ENCODE measurements at regions not wholly inside any gene's neighbourhood (a gene's known extent, or its start where the extent isn't known, plus 50 kb on each side); places are given as distances from the start of the nearest gene placed in this dataset.
"Not testable (repeated sequence)": the region's sequence is repeated elsewhere in the genome, so short reads cannot be mapped to it uniquely, and the experiment has no call there.

- no peak for DNase-seq
These were observed 128.4 kb upstream of the SOD1 start for GRCh38 chr21:31530897-31531705.

DNA sequence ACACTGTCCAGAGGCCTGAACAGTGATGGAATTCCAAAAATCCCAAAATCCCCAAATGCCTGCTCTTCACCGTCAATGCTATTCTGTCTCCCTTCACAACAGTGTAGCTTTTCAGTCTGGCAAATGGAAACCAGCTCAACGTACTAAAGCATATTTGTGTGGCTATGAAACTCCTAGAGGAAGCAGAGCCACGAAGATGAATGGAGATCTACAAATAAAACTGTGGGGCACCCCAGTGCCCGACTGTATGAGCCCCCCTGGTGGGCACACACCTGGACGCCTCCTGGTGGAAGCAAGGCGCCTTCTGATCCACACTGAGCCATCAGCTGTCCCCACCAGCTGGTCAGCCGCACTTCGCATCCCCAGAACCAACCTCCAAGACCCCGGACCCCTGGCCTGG, 129.1 kb upstream of the SOD1 start:
- no peak for DNase-seq

DNA sequence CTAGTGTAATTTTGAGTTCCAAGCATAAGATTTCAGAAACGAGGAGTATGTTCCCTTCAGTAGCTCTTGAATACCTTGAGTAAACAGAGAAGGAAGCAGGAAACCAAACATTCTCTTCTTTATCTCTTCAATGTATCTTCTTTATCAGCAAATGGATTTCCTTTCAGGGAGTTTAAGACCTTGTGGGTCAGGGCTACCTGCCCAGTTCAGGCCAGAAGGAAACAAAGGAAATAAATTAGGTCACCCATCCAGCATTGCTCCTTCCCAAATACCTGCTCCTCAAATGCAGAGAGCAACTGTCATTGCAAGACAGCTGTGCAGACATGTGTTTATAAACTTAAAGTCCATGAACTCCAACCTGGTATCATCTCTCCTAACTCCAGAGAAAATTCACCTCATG, 130.1 kb upstream of the SOD1 start:
- no peak for DNase-seq

DNA sequence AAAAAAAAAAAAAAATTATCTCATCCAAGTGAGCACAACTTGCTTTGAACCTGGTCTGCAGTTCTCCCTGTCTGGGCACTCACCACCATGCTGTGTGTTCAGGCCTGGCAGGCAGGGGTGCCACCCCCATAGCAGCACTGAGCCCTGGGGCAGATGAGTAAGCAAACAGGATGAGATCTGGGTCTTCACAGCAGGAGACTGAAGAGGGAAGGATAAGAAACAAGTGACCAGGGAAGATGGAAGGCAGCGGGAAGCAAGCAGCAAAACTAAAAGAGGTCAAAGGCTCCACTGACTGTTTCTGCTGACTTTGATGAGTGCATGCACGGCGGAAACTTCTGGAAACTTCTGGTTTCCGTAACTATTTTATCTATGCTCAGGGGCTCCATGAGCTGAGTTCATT, 133.5 kb upstream of the SOD1 start:
- no peak for DNase-seq

GRCh38 chr21:31524140-31524539, 135.4 kb upstream of the SOD1 start:
- DNase-seq: no peak

DNA sequence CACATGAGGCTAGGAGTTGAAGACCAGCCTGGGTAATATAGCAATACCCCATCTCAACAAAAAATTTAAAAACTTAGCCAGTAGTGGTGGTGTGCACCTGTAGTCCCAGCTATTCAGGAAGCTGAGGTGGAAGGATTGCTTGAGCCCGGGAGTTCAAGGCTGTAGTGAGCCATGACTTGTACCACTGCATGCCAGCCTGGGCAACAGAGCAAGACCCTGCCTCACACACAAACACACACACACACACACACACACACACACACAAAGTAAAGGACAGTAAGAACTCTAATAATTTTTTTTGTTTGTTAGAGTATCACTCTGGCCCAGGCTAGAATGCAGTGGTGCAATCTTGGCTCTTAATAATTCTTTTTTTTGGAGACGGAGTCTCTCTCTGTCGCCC, 138.0 kb upstream of the SOD1 start:
- DNase-seq: no peak

GRCh38 chr21:31520561-31521098, 138.9 kb upstream of the SOD1 start:
- DNase-seq: no peak

DNA sequence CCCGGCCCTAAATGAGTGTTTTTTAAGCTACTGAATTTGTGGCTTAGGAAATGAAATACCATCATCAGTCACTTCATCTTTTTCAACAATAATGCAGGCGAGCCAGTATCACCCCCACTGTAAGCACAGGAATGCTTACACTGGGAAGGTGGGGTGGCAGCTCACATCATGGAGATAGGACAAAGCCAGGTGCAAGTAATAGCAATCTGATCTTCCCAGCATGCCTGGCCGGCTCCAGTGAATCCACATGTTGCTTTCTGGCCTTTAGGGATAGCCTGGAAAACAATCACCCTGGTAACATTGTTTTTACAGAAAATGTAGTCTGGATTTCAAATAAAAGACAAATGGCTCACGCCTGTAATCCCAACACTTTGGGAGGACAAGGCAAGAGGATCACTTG, 140.9 kb upstream of the SOD1 start:
- DNase-seq: no peak

DNA sequence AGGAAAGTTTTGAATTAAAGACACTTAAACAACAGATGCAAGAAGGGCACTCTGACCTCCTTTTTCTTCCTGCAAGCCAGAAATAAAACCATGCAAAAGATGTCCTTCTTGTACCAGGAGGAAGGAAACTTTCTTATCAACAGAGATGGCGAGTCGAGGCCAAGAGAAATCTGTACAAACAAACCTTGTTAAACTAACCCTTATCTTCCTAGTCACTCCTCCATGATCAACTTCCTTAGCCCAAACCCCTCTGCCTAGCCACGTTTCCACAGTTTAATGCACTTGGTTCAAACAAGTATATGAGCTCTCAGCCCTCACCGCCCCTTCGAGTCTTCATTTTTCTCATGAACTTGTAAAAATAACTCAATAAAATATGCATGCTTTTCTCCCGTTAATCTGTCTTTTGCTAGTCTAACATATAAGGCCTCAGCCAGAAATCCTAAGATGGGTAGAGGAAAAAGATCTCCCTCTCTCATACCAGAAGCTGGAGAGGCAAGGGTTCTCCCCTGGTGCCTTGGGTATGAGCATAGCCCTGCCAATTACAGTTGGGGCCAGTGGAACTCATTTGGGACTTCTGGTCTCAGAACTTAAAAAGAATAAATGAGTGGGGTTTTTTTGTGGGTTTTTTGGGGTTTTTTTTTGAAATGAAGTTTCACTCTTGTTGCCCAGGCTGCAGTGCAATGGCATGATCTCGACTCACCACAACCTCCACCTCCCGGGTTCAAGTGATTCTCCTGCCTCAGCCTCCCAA, 141.7 kb upstream of the SOD1 start:
- no peak for DNase-seq

DNA sequence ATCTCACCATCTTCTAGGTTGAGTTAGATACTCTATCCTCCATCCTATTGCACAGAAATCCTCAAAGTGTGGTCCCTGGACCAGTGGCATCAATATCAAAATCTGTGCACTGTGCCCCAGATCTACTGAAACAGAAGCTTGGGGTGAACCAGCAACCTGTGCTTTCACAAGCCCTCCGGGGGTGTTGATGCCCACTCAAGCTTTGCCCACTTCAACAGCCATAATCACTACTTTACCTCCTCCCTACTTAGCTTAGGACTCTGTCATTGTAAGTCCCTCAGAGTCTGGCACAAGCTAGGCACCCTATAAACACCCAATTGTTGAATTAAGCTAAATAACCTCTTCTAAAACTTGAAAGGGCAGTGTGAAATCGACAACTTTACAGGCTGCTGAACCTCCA, 144.2 kb upstream of the SOD1 start:
- DNase-seq: no peak

- no peak for DNase-seq
These were observed 144.9 kb upstream of the SOD1 start for GRCh38 chr21:31514598-31514997.

DNA sequence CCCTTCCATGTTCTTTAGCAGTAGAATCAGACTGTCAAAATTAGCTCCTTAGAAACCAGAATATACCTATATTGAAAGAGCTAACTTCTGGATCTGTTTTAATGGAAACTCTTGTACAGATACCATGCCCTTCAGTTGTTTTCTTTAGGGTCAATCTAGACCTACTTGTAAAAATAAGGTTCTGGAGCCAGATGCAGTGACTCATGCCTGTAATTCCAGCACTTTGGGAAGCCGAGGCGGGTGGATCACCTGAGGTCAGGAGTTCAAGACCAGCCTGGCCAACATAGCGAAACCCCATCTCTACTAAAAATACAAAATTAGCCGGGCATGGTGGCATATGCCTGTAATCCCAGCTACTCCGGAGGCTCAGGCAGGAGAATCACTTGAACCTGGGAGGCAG, 146.0 kb upstream of the SOD1 start:
- not testable (repeated sequence) for DNase-seq

DNA sequence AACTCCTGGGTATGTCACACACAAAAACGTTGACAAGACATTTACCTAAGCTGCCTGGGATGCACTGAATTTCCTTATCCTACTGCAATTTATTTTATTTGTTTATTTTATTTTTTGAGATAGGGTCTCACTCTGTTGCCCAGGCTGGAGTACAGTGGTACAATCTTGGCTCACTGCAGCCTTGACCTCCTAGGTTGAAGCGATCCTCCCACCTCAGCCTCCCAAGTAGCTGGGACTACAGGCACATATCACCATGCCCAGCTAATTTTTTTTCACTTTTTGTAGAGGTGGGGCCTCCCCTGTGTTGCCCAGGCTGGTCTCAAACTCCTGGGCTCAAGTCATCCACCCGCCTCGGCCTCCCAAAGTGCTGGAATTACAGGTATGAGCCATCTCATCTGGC, 147.5 kb upstream of the SOD1 start:
- not testable (repeated sequence) for DNase-seq

DNA sequence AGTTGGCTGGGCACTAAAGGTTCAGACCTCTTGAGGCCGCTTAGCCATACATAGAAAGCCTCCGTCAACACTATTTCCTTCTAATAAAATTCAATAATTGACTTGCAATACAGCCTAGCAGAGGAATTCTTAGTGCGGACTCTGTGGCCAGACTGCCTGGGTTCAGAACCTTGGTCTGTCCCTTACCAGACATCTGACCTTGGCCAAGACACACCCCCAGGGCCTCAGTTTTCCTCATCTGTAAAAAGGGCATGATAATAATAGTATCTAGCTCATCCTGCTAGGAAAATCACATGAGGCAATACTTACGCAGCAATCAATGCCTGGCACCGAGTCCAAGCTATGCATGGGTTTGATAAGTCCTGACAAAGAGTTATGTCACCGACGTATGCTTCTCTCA, 148.2 kb upstream of the SOD1 start:
- no peak for DNase-seq

- no peak for DNase-seq
These were observed 150.1 kb upstream of the SOD1 start for GRCh38 chr21:31509194-31510017.

- no peak for DNase-seq
These were observed 153.5 kb upstream of the SOD1 start for GRCh38 chr21:31505975-31506374.

- DNase-seq: no peak
These were observed 155.6 kb upstream of the SOD1 start for GRCh38 chr21:31503939-31504338.

DNA sequence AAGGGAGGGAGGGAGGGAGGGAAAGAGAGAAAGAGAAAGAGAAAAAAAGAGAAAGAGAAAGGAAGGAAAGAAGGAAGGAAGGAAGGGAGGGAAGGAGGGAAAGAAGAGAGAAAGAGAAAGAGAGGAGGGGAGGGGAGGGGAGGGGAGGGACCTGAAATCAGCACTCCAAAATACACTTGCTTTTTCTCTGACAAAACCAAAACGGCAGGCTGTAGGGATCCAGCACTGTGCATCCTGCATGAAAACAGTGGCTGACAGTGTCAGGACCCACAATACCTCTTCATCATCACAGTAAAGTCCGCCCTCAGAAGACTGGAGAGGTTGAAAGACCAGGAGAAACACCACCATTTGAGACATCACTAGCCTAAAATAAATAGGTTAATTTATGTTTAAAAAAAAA, 156.0 kb upstream of the SOD1 start:
- DNase-seq: no peak

DNA sequence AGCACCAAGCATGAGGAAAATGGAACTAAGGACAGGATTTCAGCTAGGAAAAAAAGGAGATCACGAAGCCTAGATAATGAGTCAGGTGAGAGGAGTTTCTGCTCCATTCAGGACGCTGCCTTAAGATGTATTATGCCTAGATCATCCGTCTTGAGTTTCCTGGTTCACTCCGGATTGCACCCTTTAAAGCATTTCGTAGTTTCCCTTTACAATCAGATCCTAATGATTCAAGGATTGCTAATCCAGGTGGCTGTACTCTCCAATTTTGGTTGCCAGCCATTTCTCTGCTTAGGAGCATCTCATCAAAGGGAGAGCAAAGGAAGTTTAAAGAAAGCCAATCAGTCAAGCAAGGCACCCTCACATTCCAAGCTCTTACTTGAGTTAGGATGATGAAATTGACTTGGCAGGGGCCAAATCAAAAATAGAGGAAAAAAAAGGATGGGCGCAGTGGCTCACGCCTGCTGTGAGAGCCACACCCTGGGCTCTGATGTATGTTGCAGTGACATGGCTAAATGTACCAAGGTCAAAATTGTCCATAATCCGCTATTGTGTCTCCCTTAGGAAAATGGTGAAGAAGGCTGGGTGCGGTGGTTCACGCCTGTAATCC, 156.9 kb upstream of the SOD1 start:
- DNase-seq: no peak

DNA sequence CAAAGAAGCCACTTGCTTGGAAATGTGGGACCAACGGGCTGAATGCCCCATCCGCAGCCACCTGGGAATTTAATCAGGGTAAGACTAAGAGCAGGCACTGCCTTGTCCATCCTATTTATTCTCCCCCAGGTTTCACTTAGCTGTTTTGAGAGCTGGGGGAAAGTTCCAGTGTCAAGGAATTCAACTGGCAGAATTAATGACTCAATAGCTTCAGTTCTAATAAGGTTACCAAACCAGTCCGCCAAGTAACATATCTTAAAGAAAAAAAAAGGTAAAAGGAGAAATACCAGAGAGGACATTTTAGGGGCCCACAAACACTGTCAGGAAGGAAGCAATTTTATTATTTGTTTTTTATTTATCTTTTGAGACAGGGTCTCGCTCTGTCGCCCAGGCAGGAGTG, 157.6 kb upstream of the SOD1 start:
- no peak for DNase-seq

DNA sequence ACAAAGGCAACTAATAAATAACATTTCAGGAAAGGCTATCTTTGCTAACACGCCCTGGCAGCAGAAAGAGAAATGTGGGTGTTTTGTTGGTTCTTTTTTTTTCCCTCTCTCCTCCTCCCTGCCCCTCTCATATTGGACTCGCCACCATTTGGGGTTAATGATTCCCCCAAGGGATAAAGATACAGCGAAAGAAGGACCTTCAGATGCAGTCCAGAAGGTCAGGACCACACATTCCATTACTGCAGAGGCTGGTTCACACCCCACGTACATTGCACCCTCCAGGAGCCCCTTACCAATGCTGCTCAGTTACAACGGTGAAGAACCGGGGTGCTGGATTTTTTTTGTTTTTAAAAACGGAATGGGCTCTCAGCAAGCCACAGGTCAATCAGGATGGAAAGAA, 156.9 kb upstream of the TIAM1 start:
- no peak for DNase-seq

DNA sequence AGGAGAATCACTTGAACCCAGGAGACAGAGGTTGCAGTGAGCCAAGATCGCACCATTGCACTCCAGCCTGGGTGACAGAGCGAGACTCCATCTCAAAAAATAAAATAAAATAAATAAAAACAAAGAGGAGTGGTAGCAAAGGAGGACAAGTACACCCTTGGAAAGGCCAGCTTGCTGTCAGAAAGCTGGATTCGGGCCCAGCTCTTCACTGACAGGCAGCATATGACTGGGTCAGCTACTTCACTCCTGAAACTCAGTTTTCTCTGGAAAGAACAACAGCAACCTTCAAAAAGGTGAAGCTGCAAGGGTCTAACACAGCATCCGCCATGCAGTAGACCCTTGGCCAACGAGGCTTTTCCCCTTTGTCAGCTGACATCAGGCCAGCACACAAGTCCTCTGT, 156.0 kb upstream of the TIAM1 start:
- DNase-seq: no peak

DNA sequence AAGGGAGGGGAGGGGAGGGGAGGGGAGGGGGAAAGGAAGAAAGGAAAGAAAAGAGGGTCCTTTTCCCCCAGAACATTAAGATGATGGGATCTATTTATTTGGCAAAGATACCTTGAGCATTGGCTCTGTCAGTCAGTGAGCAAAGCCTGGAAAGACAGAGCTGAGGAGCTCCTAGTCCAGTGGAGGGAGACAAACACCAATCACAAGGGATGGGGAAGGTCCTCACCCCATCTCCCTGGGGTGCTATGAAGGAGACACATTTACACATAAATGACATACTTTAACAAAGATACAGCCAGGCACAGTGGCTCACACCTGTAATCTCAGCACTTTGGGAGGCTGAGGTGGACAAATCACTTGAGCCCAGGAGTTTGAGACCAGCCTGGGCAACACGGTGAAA, 154.9 kb upstream of the TIAM1 start:
- DNase-seq: no peak

All from kidney glomerular epithelial cell (primary cell).